BLaER1 treated with 17β-estradiol and CSF1 and Interleukin-3, amounts not matched to agents 10 nM and 100 nM (cell line): ENCODE measurements at regions not wholly inside any gene's neighbourhood (a gene's known extent, or its start where the extent isn't known, plus 50 kb on each side); places are given as distances from the start of the nearest gene placed in this dataset.

ENCODE experiments used
- H3K27ac ChIP-seq, 11 experiments: shearing (Covaris generic); formaldehyde crosslinking; 2 replicates each; pipeline ENCODE4 v1.8.1; 2022
- H3K27me3 ChIP-seq, 11 experiments: shearing (Covaris generic); formaldehyde crosslinking; 2 replicates each; pipeline ENCODE4 v1.8.1; 2022
- H3K36me3 ChIP-seq, 11 experiments: shearing (Covaris generic); formaldehyde crosslinking; 2 replicates each; pipeline ENCODE4 v1.8.1; 2022
- H3K4me1 ChIP-seq, 10 experiments: shearing (Covaris generic); formaldehyde crosslinking; 2 replicates each; pipeline ENCODE4 v1.8.1; 2022
- H3K4me2 ChIP-seq, 11 experiments: shearing (Covaris generic); formaldehyde crosslinking; 2 replicates each; pipeline ENCODE4 v1.8.1; 2022
- H3K4me3 ChIP-seq, 10 experiments: shearing (Covaris generic); formaldehyde crosslinking; 2 replicates each; pipeline ENCODE4 v1.8.1; 2022
- H3K9ac ChIP-seq, 11 experiments: shearing (Covaris generic); formaldehyde crosslinking; 2 replicates each; pipeline ENCODE4 v1.8.1; 2022
- H3K9me3 ChIP-seq, 11 experiments: shearing (Covaris generic); formaldehyde crosslinking; replicated peaks in 1 of 11; 2 replicates each; pipeline ENCODE4 v1.8.1; 2022
- H4K20me1 ChIP-seq, 11 experiments: shearing (Covaris generic); formaldehyde crosslinking; 2 replicates each; pipeline ENCODE4 v1.8.1; 2022
- Cebpa-rat ChIP-seq, 11 experiments: shearing (Covaris generic); IDR thresholded peaks; 2 replicates each; pipeline ENCODE4 v1.8.1; 2022

- no peak overlapping the region for H3K4me3 ChIP-seq
- H3K27me3 ChIP-seq: peaks cover 0 to 4% (median 0%) of the 10 kb centered on the region in 11 experiments; a peak in 2 of 22 replicates
- H3K4me1 ChIP-seq: peaks cover 0 to 51% (median 31%) of the 10 kb centered on the region in 10 experiments; a peak in 14 of 20 replicates
- TF ChIP-seq Cebpa-rat (IDR thresholded peaks at IDR 0.05): no peak
- H4K20me1 ChIP-seq: peaks cover 0 to 5% (median 0%) of the 10 kb centered on the region in 11 experiments; a peak in 2 of 22 replicates
- no peaks in the 10 kb centered on the region for H3K36me3 ChIP-seq
- H3K9ac ChIP-seq: no peak overlapping the region
- no peak overlapping the region for H3K4me2 ChIP-seq
- no peaks in the 10 kb centered on the region for H3K9me3 ChIP-seq
- H3K27ac ChIP-seq: no peak overlapping the region
These were observed 97.1 kb upstream of the MVB12B start for GRCh38 chr9:126229501-126229900.

- Histone ChIP-seq H3K36me3 (no peaks in the 10 kb centered on the region), H3K4me2 (no peak overlapping the region), H3K27me3 (no peaks in the 10 kb centered on the region; a peak in 1 of 22 replicates), H3K9ac (no peak overlapping the region), H3K9me3 (no peaks in the 10 kb centered on the region), H3K27ac (no peak overlapping the region), H4K20me1 (peaks cover 0 to 5% (median 0%) of the 10 kb centered on the region in 11 experiments; a peak in 2 of 22 replicates), H3K4me1 (peaks cover 0 to 51% (median 37%) of the 10 kb centered on the region in 10 experiments; a peak in 14 of 20 replicates), H3K4me3 (no peak overlapping the region)
- TF ChIP-seq Cebpa-rat (IDR thresholded peaks at IDR 0.05): no peak
These were observed 95.9 kb upstream of the MVB12B start for GRCh38 chr9:126230692-126231091.

GRCh38 chr9:126232461-126232860, 94.2 kb upstream of the MVB12B start:
- Histone ChIP-seq H3K9me3 (no peaks in the 10 kb centered on the region), H3K4me2 (no peak overlapping the region), H3K4me3 (no peak overlapping the region), H3K27ac (no peak overlapping the region), H4K20me1 (peaks cover 0 to 5% (median 0%) of the 10 kb centered on the region in 11 experiments; a peak in 2 of 22 replicates), H3K36me3 (no peaks in the 10 kb centered on the region), H3K27me3 (no peaks in the 10 kb centered on the region), H3K9ac (no peak overlapping the region), H3K4me1 (peaks cover 0 to 37% (median 27%) of the 10 kb centered on the region in 10 experiments; a peak in 14 of 20 replicates)
- TF ChIP-seq Cebpa-rat (IDR thresholded peaks at IDR 0.05): no peak

DNA sequence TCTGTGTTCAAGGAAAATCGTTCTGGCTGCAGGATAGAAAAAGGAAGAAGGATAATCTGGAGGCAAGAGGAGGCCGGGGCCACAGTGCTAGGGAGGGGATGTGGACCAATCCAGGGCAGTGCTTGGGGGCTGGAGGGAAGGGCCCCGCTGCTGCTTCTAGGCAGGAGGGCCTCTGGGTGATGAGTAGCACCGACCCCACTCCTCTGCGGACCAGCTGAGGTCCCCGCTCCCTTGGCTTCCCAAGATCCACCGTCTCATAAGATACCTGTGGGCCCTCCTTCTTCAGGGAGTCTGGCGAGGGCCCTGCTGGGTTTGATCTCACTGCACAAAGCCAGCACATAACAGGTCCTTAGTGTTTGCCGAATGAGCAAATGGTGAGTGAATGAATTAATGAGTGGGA, 93.5 kb upstream of the MVB12B start:
- Histone ChIP-seq H3K27ac (no peak overlapping the region), H3K4me1 (peaks cover 0 to 31% (median 23%) of the 10 kb centered on the region in 10 experiments; a peak in 14 of 20 replicates), H3K4me2 (no peak overlapping the region), H3K4me3 (no peak overlapping the region), H3K27me3 (no peaks in the 10 kb centered on the region), H3K36me3 (no peaks in the 10 kb centered on the region), H3K9ac (no peak overlapping the region), H4K20me1 (peaks cover 0 to 4% (median 0%) of the 10 kb centered on the region in 11 experiments; a peak in 2 of 22 replicates), H3K9me3 (0 out of 22 replicates have a peak, but pooled peaks cover 0 to 3% (median 0%) of the 10 kb centered on the region in 11 experiments)
- no peak for TF ChIP-seq Cebpa-rat (IDR thresholded peaks at IDR 0.05)

GRCh38 chr9:126233913-126234525, 92.6 kb upstream of the MVB12B start:
- H4K20me1 ChIP-seq: no peaks in the 10 kb centered on the region; a peak in 1 of 22 replicates
- H3K4me1 ChIP-seq: peaks cover 0 to 23% (median 17%) of the 10 kb centered on the region in 10 experiments; a peak in 14 of 20 replicates
- TF ChIP-seq Cebpa-rat (IDR thresholded peaks at IDR 0.05): no peak
- no peak overlapping the region for H3K27ac ChIP-seq
- H3K36me3 ChIP-seq: no peaks in the 10 kb centered on the region
- no peak overlapping the region for H3K9ac ChIP-seq
- H3K9me3 ChIP-seq: 0 out of 22 replicates have a peak, but pooled peaks cover 0 to 8% (median 0%) of the 10 kb centered on the region in 11 experiments
- no peak overlapping the region for H3K4me3 ChIP-seq
- H3K4me2 ChIP-seq: peak overlapping the region in 5 of 11 experiments; percentile 55 to 80 (median 72); a peak in 4 of 22 replicates
- no peaks in the 10 kb centered on the region for H3K27me3 ChIP-seq

- peaks cover 0 to 20% (median 17%) of the 10 kb centered on the region in 10 experiments; a peak in 14 of 20 replicates for H3K4me1 ChIP-seq
- peak overlapping the region in 1 of 11 experiments; percentile 4; a peak in 2 of 22 replicates for H3K9ac ChIP-seq
- peak overlapping the region in 8 of 11 experiments; percentile 18 to 80 (median 70); a peak in 15 of 22 replicates for H3K4me2 ChIP-seq
- 0 out of 22 replicates have a peak, but pooled peaks cover 0 to 8% (median 0%) of the 10 kb centered on the region in 11 experiments for H3K9me3 ChIP-seq
- no peak for TF ChIP-seq Cebpa-rat (IDR thresholded peaks at IDR 0.05)
- H3K4me3 ChIP-seq: no peak overlapping the region
- H3K27me3 ChIP-seq: no peaks in the 10 kb centered on the region
- H3K27ac ChIP-seq: no peak overlapping the region
- no peaks in the 10 kb centered on the region for H3K36me3 ChIP-seq
- H4K20me1 ChIP-seq: no peaks in the 10 kb centered on the region; a peak in 1 of 22 replicates
These were observed 91.8 kb upstream of the MVB12B start for GRCh38 chr9:126234681-126235335.

- Histone ChIP-seq H3K4me1 (peaks cover 0 to 22% (median 17%) of the 10 kb centered on the region in 10 experiments; a peak in 16 of 20 replicates), H4K20me1 (no peaks in the 10 kb centered on the region; a peak in 1 of 22 replicates), H3K4me2 (peak overlapping the region in 8 of 11 experiments; percentile 18 to 80 (median 70); a peak in 16 of 22 replicates), H3K27me3 (no peaks in the 10 kb centered on the region), H3K9me3 (0 out of 22 replicates have a peak, but pooled peaks cover 0 to 8% (median 0%) of the 10 kb centered on the region in 11 experiments), H3K36me3 (no peaks in the 10 kb centered on the region), H3K4me3 (no peak overlapping the region), H3K27ac (no peak overlapping the region), H3K9ac (peak overlapping the region in 1 of 11 experiments; percentile 4; a peak in 1 of 22 replicates)
- no peak for TF ChIP-seq Cebpa-rat (IDR thresholded peaks at IDR 0.05)
These were observed 91.0 kb upstream of the MVB12B start for GRCh38 chr9:126235336-126236243.

- H3K27ac ChIP-seq: no peak overlapping the region
- H3K4me1 ChIP-seq: peaks cover 0 to 27% (median 23%) of the 10 kb centered on the region in 10 experiments; a peak in 16 of 20 replicates
- no peak for TF ChIP-seq Cebpa-rat (IDR thresholded peaks at IDR 0.05)
- H3K9me3 ChIP-seq: 0 out of 22 replicates have a peak, but pooled peaks cover 0 to 8% (median 0%) of the 10 kb centered on the region in 11 experiments
- no peaks in the 10 kb centered on the region; a peak in 1 of 22 replicates for H4K20me1 ChIP-seq
- H3K27me3 ChIP-seq: no peaks in the 10 kb centered on the region
- no peak overlapping the region for H3K4me3 ChIP-seq
- no peak overlapping the region for H3K9ac ChIP-seq
- H3K4me2 ChIP-seq: no peak overlapping the region
- H3K36me3 ChIP-seq: no peaks in the 10 kb centered on the region
These were observed 90.4 kb upstream of the MVB12B start for GRCh38 chr9:126236273-126236672.
